HG03521 (cell line): ENCODE measurements at regions not wholly inside any gene's neighbourhood (a gene's known extent, or its start where the extent isn't known, plus 50 kb on each side); places are given as distances from the start of the nearest gene placed in this dataset.

Experiments
- ATAC-seq: cut with Tn5 transposase; IDR thresholded peaks from one replicate; pipeline ENCODE4 v1.9.1; 2021; ENCODE audit warnings: mild to moderate bottlenecking, moderate library complexity; ENCODE audit not compliant: unreplicated experiment

DNA sequence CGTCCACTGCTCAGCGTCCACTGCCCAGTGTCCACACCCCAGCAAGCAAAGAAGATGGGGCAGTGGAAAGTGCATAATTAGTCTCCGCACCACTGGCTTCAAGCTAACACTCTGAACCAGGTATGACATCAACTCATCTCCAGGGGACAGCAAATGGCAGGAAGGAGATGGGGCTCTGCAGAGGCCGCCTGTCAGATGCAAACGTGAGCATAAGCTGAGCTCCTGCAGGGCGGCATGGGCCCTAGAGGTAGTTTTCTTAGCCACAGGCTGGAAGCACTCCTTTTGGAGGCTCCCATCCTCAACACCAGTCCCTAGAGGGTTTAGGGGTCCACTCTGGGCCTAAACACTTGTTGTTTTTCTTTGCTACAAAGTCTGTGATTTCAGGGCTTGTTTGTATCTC is 335.8 kb upstream of the MKI67 start:
- no peak for ATAC-seq

DNA sequence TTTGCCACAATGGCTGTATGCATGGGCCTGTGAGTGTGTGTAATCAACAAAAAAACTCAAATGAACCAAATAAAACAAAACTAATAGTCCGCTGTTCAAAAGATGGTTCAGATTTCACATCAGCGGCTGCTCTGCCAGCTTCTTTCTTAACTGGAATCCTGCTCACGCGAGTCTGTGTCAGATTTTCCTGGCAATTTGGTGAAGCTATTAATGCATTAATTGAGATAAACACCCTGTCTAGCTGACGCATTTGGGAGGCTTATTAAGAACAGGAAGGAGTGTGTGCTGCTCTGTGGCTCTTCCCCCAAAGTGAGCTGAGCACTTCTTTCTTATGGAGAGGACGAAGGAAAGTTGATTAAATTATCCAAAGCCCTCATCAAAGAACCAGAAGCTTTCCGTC is 336.6 kb upstream of the MKI67 start:
- ATAC-seq, result no peak

DNA sequence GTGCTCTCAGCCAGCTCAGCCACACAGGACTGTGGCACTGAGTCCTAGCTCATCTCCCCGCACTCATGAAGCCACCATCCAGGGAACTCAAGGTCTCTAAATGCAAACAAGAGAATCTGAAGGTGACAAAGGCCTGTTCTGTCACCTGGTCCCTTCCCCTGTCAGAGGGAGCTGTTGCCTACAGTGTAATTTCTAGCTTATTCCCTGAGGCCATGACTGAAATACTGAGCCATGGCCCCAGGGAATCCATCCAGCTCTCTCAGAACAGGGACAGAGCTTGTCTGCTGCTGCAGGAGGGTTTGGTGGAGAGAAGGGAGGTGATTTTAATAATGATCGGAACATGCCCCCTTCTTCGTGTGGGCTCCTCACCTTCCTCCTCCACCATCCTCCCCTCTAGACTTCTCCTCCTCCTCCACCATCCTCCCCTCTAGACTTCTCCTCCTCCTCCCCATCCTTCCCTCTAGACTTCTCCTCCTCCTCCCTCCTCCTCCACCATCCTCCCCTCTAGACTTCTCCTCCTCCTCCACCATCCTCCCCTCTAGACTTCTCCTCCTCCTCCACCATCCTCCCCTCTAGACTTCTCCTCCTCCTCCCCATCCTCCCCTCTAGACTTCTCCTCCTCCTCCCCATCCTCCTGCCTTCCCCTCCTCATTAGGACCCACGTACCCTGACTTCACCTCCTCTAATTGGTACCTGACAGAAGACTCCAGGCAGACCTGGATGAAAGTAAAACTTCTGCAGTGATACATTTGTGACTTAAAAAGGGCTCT is 338.0 kb upstream of the MKI67 start:
- no peak for ATAC-seq

DNA sequence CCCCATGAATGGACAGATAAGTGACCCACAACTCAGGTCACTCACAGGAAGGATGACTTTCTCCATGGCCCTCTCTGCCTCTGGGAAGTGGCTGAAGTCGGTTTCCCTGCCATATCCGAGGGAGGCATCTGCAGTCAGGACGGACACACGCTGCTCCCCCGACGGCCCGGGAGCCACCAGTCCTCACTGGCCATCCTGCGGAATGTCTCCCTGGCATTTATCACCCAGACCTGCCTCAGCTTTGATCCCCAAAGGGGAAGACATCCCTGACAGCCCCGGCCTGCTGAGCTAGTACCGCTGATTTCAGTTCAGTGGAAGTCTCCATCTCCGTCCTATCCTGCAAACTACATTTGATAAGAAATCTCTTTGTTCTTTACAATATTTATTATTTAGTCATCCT is 339.5 kb upstream of the MKI67 start:
- no peak for ATAC-seq

DNA sequence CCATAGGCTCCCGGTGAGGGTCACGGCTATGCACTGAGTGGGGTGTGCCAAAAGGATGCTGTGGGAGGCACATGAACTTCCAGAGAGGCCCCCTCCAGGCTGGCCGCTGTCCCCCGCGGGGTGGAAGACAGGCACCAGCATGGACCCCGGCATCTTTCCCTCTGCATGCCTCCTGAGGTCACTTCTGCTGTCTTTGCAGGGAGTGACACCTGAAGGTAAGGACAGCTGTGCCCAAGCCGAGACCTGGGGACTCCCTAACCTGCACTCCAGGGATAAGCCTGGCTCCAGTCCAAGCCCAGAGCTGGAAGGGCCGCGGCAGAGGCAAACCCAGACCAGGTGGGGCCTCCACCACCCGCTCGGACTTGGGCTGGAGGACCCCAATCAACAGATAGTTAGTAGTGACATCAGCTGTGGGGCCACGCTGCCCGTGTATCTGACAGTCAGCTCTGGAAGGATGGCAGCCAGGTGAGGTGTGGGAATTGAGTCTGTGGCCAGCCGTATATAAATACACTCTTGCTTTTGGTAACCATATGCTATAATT is 340.7 kb upstream of the MKI67 start:
- no peak for ATAC-seq

DNA sequence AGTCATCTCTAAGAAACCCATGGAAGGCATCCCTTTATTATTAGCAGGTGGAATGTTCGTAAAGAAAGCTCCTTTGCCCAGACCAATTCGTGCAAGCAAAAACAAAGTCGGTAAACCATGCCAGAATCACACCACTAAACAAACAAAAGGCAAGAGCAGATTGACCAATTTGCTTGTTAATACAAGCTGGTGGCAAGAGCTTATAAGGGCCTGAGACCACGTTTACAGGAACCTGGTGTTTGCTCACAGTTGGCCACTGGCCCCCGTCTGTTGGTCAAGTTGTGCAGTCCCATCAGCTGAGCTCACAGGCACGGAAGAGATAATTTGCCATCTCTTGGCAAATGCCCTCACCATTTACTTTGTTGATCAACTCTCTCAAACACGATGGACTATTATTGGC is 342.2 kb upstream of the MKI67 start:
- no peak for ATAC-seq

DNA sequence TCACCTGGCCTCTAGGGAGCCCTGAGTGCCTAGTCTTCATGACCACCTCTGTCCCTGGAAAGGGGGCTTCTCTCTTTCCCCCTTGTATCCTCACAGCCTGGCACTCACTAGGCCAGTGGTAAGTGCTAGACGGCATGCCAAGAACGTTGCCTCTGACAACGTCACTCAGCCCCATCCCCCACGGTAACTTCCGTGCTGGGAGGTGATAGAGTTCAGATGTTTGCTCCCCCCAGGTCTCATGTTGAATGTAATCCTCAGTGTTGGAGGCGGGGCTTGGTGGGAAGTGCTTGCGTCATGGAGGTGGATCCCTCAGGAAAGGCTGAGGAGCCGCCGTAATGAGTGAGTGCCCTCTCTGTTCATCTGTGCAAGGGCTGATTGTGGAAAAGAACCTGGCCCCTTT is 343.3 kb upstream of the MKI67 start:
- no peak for ATAC-seq

DNA sequence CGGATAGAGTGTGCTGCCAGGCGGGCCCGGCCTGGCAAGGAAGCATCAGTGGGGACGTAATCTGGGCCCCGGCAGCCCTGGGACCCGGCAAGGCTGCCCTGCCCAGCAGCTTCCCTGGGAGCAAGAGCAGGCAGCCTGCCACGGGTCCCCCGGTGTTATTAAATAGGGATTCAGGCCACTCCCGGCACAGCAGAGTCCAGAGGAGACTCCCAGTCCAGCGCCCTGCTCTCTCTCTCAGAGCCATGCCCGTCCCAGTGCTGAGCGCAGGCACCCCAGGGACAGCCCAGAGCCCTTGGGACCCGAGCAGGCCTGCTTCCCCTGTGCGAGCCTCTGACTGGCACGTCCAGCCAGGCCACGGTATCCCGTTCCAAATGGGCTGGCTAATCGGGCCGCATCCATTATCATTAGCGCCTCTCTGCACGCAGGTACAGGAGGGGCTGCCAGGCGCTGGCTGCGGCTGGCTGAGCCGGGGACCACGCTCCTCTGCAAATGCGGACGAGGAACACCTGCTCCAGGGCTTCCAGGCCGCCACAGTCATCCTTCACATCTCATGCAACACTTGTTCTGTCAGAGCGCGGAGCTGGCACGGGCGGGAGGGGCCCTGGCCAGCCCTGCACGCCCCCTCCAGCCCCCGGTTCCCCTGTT is 344.2 kb upstream of the MKI67 start:
- no peak for ATAC-seq

DNA sequence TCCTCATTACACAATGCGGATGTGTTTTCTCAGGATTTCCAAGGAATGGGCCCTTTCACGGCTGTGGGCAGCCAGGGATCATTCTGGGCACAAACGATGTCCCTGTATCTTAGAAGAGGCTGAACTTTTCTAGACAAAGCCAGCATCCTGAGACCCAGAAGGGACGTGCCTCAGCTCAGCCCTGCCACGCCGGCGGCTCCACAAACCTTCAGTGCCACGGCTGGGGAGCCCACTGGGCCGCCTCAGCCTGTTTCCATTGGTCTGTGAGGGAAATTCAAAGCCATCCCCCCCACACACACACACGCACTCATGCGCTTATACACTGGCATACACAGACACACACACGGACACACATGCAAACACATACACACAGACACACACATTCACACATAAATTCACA is 344.9 kb upstream of the MKI67 start:
- no peak for ATAC-seq

DNA sequence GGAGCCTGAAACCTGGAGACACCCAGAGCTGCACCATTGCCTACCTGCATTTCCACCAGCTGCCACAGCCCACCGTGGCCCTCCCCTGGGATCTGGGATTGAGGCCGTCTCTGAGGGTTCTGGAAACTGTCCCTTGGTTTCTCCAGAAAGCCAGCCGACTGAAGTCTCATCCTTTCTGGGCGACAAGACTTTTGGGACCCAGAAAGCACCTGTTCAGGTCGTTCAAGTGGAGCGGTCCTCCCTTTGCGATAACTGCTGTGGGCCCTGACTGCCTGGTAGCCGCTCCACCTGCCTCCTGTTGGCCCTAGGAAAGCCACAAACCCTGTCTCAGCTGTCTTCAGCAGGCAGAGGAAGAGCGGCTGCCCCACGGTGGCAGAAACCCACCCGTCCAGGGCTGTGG is 346.0 kb upstream of the MKI67 start:
- ATAC-seq, result no peak

DNA sequence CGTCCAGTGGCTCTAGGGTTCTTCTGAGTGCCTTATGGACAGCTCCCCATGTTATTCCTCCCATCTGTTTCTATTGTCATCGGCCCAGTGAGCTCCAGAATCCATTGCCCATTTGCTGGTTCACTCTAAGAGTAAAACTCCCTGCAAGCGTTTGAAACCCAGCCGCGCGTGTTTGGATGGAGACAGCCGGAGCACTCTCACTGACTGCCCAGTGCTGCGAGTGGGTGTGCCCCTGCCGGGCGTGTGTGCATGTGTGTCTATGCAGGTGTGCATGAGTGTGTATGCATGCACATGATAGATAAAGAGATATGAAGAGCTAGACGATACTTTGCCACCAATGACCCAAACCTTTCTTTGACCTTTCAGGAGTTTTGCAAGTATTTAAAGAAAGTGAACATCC is 347.2 kb upstream of the MKI67 start:
- ATAC-seq, result no peak

DNA sequence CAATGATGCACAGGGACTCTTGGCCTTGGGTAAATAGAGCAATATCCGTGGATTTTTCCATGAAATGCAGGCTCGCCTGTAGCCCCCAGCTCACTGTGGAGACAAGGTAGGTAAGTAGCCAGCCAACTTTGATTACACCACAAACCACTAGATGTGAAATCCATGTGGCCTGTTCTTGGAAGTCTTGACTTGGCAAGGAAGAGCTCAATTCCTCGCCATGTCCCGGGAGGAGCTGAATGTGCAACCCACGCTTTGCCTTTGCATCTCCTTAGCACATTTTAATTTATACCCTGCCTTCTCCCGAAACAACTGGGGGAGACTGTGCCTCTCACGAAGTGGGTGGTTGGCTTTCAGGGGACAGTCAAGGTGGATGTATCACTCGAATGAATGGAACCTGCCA is 347.7 kb upstream of the MKI67 start:
- no peak for ATAC-seq

DNA sequence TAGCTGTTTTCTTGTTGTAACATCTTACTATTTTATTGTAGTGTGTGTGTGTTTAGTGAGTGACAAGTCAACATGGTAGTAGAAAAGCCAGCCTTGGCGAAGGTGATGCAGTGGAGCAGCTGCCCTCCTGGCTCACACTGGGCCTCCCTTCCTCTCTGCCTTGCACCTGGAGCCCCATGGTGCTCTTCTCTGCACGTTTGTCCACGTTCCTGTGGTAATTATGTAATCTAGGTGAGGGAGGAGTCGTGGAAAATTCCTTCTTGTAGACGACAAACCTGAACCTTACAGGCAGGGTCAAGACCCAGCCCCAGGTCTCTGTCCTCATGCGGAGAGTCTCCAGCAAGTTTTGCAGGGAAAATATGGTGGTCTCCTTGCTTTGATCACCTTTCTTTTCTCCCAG is 348.3 kb upstream of the MKI67 start:
- ATAC-seq, result no peak

DNA sequence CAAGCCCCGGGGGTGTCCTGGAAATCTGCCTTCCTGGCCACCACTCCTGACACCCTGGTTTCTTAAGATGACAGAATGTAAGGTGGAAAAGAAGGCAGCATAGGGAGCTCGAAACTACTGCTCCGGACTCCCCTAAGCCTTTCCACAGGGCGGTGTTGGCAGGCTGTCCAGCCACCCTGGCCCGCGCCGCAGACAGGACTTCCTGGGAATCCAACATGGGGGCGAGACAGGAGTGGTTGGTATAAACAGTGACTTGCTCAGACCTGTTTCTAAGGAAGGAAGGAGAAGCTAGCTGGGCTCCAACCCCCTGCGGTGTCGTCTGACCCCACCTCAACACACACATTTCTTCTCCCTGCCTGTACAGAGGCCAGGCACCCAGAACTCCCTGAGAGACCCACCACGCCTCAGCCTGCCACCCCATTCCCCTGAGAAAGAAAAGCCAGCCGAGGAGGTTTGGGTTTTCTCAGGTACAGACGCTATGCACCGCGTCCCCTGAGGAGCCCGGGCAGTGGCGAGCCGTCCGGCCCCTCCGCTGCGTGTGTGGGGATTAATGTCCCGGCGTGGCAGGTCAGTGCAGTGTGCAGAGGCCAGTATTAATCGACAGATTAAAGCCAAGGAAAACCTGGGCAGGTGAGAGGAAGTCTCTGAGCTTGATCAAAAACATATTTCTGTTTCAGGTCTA is 349.6 kb upstream of the MKI67 start:
- ATAC-seq, result no peak

DNA sequence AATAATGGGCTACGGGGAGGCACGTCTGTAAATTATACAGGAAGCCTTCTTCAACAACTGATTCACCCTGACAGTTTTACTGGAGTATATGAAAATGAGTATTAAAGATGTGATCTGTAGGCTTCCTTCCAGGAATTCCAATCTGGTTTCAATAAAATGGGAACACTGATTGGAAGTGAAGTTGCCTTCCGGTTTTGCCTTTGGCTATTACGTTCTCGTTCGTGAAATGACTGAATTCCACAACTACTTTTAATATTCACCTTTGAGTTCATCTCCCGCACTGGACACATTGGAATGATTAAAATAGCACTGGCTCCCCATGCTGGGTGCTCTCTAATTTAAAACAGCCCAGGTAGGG is 350.1 kb upstream of the MKI67 start:
- ATAC-seq, result no peak

DNA sequence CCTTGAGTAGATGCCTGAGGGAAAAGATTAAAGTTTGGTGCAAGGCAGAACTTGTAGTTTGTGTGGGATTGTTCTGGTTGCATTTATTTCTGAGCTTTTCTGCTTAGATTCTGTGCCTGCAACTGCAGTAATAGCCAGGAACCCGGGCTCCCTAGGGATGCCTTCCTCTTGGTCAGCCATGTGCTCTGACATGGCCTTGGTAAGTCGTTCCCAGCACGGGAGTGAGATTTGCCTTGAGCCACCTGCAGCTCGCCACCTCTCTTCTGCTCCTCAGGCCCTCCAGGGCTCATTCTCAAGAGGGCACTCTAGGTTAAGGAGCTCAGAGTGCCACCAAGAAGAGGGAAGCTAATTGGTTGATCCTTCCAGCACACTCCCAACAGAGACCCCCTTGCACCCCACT is 350.6 kb upstream of the MKI67 start:
- ATAC-seq, result no peak

DNA sequence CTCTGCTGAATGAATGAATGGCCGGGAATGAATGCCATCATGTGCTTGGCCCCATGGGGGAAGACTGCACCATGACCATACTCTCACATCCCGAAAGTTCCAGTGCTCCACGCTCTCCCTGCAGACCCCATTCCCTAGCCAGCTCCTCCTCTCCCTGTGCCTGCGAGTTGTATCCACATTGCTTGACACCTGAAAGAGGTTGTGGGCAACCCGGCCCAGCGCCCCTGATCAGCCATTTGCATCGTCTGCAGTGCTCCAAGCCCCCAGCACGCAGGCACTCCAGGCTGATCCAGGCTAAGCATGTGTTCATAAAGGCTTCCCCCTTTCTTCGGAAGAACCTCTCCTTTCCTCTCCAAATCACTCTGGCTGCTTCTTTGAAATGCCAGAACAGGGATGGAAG is 354.4 kb upstream of the MKI67 start:
- ATAC-seq, result no peak

DNA sequence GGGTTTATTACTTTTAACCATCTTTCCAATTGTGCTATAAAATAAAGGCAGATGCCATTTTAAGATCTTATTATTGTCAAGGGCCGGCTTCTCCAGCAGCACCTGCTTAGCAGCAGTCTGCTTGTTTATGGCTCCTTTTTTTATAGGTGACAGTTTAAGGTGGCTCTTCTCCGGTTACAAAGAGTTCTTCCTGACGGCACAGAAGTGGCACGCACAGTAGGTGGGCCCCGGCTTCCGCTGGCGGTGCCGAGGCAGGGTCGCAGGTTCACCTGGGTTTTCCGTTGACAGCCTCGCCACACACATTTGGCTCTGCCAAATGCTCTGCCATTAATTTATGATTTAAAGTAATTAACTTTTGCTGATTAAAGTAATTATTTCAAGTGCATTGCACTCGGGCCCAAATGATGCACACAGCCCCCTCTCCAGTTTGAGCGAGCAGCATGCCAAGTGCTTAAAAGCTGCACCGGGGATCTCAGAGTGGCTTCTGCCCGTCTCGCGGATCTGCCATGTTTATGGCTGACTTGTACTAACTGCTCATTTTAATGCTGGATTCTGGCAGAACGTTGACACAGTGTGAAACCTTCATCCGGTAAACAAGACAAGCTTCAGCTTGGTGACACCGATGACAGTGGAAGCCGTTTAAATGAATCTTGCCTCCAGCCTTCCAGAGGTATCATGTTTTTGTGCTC is 355.1 kb upstream of the MKI67 start:
- ATAC-seq, result no peak

DNA sequence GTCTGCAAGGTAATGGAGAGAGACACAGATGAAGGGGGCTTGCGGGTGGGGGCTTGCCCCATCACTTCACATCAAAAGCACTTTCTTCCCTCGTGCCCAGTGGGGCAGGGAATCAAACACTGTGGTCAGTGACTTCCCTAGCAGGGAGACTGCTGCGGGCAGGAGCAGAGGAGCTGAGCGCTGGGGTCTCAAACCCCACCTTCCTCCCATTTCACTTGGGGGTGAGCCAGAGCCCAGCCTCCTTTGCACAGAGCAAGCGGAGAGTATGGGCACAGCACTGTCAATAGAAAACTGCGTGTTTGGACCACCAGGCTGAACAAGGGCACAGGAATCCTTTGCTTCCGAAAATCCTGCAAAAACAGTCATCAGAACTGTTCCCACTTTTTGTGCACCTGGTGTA is 355.8 kb upstream of the MKI67 start:
- no peak for ATAC-seq

DNA sequence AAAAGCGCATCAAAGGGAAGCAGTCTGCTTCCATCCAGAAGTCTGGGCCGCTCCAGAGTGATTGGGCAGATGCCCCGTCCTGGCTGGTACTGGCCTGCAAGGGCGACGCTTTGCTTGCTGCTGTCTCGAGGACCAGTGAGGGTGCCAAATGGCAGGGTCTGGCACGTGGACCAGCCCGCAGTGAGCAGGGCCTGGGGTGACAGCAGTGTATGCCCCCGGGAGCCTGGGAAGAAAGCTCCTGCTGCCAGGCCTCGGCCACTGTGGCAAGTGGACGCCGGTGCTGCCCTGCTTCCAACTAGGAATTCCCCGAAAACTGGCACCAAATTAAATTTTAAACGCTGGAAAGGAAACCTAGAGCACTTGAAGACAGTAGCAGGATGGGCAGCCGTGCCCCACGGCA is 357.0 kb upstream of the MKI67 start:
- no peak for ATAC-seq

DNA sequence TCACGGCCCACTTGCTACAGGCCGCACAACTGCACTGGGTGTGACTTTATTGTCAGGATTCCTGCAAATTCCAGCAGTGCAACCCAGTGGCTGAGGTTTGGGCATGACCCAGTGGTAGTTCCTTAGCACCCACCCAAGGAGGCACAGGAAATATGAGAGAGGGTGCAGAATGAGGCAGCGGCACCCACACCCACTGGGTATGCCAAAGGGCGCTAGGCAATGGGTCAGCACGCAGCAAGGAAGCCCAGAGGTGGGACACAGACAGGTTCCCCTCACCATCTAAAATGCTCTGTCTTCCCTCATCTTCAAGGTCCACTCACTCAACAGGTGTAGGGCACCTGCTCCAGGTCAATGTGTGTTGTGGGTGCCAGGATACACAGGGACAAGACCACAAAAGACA is 357.8 kb upstream of the MKI67 start:
- no peak for ATAC-seq
